Activated CD4-positive, alpha-beta T cell treated with anti-CD3 and anti-CD28 coated beads, Interleukin-2, amount 50 U/mL, for 48 hours (primary cell): ENCODE measurements at regions not wholly inside any gene's neighbourhood (a gene's known extent, or its start where the extent isn't known, plus 50 kb on each side); places are given as distances from the start of the nearest gene placed in this dataset.
"Not testable (repeated sequence)": the region's sequence is repeated elsewhere in the genome, so short reads cannot be mapped to it uniquely, and the experiment has no call there.

ENCODE experiments used
- DNase-seq, 2 experiments: peaks; one replicate each; pipeline ENCODE4 v3.0.0-alpha.2; 2020

DNA sequence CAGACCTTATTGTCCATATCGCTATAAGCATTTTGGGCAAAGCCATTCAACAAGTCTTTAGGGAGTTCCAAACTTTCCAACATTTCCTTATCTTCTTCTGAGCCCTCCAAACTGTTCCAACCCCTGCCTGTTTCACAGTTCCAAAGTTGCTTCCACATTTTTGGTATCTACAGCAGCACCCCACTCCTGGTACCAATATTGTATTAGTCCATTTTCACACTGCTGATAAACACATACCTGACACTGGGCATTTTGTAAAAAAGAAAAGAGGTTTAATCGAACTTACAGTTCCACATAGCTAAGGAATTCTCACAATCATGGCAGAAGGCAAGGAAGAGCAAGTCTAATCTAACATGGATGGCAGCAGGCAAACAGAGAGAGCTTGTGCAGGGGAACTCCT is 834.1 kb upstream of the GBE1 start:
- no peak for DNase-seq

DNA sequence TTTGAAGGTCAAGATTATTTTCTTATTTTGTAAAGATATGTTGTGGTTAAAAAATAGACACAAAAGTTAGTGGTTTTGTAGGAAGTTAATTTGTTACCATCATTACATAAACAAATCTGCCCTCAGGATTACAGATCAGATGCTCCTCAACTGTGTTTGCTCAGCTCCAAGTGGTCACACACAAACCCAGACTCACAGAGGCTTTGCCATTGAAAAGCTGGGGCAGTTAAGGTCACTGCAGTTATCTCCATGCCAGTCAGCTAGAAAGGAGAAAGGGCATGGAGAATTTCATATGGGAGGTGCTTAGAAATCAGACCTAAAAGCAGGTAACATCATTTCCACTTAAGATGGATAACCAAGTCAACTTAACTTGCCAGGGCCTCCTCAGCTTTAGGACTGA is 825.7 kb upstream of the GBE1 start:
- DNase-seq = no peak

DNA sequence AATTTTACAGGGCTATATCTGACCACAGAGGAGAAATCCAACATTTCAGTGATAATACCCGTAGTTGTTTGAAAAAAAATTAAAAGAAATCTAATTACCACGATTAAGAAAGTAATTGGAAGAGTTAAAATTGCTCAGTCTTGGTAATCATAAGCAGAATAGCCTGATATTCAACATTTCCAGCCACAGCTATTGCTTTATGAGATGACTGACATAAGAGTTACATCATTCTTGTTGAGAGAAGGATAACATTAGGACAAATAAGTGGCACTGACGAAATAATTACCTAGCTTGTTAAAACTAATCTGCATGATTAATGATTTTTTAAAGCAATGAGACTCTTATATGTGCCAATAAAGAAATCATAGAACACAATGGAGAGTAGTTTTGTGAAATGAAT is 825.0 kb upstream of the GBE1 start:
- no peak for DNase-seq

DNA sequence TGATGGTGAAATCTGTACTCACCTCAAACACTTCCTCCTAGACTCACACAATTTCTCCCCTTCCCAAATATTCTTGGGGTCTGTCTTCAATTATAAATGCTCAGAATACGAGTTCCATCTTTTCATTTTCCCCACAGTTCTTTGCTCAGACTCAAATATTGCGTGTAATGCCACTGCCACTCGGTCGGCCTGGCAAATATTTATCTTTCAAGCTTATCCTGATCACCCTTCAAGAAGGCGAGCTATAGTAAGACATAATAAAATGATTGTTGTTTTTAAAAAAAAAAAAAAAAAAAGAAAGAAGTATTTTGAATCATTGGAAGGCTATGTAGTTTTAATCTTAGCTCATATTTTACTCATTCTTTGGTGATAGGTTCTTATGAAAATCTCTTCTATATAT is 824.6 kb upstream of the GBE1 start:
- not testable (repeated sequence) for DNase-seq

DNA sequence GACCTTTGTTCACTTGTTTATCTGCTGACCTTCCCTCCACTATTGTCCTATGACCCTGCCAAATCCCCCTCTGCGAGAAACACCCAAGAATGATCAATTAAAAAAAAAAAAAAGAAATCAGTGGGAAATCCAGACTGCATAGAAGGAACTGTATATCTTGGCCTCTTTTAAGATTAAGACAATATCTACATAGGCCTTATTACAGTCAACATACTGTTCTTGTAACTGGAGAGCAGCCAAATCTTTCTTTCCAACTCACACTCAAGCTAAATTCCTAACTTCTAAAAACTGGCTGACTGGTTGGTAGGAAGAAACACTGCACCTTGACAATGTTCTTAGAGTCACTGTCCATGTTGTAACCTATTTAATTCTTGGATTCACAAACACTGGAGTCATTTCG is 824.1 kb upstream of the GBE1 start:
- DNase-seq = not testable (repeated sequence)

DNA sequence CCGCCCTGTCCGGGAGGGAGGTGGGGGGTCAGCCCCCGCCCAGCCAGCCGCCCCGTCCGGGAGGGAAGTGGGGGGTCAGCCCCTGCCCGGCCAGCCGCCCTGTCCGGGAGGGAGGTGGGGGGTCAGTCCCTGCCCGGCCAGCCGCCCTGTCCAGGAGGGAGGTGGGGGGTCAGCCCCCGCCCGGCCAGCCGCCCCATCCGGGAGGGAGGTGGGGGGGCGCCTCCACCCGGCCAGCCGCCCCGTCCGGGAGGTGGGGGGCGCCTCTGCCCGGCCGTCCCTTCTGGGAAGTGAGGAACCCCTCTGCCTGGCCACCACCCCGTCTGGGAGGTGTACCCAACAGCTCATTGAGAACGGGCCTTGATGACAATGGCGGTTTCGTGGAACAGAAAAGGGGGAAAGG is 823.4 kb upstream of the GBE1 start:
- DNase-seq = not testable (repeated sequence)

DNA sequence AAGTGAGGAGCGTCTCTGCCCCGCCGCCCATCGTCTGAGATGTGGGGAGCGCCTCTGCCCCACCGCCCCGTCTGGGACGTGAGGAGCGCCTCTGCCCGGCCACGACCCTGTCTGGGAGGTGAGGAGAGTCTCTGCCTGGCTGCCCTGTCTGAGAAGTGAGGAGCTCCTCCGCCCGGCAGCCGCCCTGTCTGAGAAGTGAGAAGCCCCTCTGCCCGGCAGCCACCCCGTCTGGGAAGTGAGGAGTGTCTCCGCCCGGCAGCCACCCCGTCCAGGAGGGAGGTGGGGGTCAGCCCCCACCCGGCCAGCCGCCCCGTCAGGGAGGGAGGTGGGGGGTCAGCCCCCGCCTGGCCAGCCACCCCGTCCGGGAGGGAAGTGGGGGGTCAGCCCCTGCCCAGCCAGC is 823.0 kb upstream of the GBE1 start:
- DNase-seq = not testable (repeated sequence)

DNA sequence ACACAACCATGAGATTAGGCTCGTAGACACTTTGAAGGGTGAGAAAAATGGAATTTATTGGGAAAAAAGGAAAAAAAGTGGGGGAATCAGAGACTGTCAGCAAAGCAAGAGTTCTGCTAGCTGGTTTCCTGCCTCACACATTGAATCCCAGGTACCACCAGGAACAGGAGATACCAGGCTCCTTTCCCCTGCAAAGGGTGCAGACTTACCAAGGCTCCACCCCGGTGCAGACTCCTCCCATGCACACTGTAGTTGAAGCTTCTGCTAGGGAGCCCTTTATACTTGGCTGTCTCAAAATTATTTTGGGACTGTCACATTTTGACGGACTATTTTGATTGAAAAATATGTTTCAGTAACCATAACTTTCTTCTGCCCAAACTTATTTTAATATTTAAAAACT is 819.9 kb upstream of the GBE1 start:
- no peak for DNase-seq

DNA sequence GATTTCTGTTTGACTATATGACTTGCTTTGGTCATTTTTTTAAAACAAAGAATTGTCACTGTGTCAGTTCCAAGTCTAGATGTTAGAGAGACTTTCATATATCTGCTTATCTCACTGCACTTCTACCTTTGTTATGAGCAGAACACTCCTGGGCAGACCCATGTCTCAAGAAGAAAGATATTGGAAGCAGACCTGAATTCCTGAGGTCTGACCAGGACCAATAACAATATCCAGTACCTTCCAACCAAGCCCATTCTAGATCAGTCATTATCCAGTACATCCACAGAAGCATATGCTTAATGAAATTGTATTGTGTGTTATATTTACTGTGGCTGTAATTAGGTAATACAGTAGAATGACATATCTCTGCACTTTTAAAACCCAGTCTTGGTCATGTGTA is 811.3 kb upstream of the GBE1 start:
- DNase-seq = no peak

DNA sequence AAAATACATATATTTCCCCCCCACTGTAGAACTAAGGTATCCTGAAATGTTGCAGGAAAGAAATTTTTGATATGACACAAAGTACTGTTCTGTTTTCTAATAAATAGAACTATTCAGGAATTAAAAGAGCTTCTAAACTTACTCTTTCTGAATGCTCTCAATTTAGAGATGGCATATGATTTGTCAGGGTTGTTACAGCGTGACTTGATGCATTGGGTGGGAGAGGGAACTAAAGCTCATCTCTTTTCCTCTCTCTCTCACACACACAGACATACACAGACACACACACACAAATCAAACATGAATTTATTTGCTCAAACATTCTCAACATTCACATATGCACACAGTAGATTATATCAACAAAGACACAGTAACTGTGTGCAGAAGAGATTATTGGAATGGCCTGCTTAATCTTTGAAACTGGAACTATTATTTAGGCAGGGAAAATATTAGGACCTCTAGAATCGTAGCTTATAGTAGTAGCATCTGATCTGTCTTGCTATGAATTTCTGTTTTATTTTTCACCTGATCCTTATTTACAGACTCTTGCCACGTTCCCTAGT is 807.4 kb upstream of the GBE1 start:
- no peak for DNase-seq

DNA sequence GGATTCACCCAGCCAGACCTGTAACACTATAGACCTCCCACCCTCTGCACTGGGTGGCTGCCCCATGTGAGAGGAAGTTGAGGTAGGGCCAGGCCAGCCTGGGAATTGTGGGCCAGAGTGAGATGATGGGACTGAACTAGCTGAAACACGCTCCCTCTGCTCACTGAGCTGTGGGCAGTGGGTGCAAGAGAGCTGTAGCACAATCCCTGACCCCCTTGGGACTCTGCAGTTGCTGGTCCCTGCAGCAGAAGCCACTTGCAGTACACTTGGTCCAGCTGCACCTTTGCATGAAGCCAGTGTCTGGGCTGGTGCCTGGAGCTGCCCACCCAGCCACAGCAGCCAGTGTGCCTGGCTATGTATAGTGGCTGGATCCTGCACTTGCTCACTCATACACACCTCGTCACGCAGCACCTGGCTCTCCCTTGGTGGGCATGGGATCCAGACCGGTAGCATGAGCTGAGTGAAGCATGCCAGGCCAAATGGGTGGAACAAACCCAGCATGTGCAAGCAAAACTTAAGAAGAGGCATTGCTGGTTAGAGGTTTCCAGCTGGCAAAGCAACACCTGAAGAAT is 805.7 kb upstream of the GBE1 start:
- DNase-seq = no peak

DNA sequence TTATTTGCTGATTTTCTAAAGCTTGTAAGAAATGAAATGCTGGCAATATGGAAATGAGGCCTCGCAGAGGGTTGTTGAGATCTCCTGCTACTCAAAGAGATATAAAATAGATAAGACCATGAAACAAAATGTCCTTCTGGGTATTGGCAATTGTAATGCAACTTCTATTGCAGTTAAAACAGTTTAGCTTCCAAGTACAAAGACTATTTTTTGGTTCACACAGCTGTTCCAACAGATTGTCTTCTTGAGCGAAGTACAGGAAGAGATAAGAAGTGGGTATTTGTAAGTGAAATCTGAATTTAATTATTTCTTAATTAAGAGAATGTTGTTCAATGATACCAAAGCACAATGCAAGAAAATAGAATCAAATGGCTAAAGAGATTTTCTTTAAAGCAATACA is 801.5 kb upstream of the GBE1 start:
- no peak for DNase-seq

DNA sequence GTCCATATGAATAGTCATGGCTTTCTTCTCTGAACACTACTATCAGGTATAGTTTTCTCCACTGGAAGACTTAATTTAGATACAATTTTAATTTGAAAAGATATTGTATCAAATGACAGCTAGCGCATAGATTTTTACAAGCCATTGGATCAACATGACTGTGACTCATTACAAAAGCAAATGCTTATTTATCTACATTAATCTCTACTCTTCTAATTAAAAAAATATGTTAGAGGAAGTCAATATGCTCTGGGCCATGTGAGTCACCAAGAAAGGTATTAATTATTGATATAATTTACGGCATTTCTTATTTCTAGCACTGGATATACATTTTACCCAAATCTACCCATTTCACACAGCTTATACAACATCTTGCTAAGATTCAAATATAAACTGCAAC is 800.3 kb upstream of the GBE1 start:
- no peak for DNase-seq

DNA sequence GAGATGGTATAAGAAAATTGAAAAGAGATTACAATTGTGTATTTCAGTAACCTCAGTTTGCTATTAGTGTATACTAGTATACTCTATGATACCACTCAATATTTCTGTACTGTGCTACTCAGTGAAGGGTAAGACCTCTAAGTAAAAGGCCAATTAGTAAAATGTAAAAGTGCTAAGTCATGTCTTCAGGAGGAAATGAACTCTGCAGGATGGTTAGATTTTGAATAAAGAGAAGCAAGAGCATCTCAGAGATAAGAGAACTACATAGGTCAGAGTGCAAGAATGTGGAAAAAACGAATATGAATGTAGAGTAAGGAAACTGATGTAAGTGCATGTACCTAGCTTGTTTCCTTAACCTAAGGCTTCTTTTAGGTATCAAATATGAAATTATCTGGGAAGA is 796.6 kb upstream of the GBE1 start:
- DNase-seq = no peak

DNA sequence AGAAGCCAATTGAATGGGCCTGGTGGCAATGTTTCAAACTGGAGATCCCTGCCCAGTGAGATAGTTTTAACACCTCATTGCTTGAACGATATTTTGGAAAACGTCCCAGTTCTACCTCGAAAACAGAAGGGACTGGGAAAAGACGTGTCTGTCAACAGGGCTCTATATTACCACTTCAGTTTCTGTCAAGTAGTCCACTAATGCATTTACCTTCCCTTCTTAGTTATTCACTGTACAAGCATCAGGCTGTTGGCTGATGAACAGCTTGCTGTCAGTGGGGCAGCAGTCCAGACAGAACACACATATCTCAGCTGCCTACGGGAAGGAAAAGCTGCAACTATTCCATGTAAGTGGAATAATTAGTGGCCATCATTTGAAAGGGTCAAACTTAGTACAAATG is 794.7 kb upstream of the GBE1 start:
- DNase-seq = no peak

DNA sequence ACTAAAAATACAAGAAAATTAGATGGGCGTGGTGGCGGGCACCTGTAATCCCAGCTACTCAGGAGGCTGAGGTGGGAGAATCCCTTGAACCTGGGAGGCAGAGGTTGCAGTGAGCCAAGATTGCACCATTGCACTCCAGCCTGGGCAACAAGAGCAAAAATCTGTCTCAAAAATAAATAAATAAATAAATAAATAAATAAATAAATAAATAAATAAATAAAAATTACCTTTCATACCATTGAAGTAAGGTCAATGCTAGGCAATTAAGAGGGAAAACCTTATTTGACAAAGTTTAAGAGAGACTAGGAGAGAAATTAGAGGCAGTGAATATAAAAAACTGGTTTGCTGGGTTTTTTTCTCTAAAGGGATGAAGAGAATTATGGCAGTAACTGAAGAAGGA is 781.1 kb upstream of the GBE1 start:
- not testable (repeated sequence) for DNase-seq

DNA sequence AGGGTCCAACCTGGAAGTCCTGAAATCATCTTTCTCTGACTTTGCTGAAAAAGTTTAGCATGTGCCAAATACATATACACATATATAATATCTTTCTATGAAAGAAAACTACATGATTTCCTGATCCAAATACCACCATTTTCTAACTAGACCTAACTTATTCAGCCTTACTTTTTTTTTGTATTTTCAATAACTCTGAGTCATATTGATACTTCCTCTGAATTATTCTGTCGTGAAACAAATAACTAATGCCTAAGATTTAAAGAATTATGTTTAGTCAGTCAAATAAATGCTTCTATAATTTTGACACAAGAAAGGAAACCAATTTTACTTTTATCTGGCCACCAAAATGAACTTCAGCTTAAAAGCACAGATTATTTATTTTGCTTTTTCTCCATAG is 760.2 kb upstream of the GBE1 start:
- DNase-seq = no peak

DNA sequence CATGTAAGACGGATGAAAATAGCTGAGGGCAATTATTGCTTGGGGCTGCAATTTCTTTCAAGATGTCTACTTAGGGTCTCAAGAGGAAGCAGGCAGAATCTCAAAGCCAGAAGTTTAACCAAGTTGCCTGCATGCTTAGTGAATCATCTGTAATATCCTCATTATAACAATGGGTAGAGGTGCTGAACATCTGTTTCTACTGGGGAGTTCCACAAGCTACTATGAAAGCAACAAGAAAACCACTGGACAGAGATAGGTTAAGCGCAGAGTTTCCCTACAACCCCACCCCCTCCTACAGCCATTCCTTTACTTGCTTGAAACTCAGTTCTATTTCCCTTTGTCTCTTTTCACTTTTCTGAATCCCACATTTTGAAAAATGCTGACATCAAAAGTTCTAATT is 759.4 kb upstream of the GBE1 start:
- DNase-seq = no peak

DNA sequence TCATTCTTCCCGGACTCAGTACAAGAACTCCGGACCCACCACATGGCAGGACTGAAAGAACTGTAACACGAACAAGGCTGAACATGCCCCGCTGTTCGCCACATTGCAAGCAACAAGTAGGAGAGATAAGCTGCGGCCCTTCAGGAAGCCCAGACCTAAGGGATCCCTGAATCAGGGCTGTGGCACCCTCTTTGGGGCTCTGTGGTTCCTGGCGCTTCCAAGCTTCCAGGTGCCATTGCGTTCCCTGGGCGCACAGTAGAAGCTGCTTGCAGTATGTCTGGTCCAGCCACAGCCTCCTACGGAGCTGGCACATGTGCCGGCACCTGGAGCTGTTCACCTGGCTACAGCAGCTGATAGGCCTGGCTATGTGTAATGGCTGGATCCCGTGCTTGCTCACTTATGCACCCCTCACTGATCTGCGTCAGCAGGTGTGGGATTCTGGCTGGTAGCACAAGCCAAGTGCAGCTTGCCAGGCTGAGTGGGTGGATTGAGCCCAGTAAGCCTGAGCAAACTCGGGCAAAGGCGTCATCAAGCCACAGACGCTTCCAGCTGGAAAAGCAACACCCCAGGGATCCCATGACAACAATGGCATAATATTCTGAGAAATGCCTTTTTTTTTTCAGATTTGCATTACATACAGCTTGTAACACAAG is 748.6 kb upstream of the GBE1 start:
- DNase-seq = no peak

DNA sequence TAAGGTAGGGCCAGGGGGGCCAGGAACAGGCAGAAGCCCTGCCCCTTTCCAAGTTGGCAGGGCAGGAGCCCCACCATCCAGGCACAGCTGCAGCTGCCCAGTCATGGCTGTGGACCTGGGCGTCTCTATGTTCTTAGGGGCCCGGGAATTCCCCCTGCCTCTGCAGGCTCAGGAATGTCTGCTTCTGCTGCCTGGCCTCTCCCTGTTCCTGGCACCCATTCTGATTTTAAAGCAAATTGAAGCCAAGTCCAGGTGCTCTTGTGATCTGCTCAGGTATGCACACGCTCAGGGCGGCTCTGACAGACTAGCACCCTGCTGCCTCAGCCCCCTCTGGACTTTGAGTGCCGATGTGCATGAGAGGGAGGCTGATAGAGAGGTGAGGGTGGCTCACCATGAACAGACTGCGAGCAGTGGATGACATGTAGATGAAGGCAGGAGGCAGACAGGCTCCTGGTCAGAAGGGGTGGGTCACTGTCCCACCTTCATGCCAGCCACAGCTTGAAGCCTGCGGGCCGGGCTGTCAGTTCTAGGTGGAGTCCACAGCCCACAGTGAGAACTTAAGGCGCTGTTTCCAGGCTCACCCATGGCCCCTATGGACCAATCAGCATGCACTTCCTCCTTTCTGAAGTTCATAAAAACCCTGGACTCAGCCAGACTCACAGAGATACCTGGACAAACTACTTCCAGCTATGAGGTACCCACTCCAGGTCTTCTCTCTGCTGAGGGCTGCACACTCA is 747.8 kb upstream of the GBE1 start:
- no peak for DNase-seq

DNA sequence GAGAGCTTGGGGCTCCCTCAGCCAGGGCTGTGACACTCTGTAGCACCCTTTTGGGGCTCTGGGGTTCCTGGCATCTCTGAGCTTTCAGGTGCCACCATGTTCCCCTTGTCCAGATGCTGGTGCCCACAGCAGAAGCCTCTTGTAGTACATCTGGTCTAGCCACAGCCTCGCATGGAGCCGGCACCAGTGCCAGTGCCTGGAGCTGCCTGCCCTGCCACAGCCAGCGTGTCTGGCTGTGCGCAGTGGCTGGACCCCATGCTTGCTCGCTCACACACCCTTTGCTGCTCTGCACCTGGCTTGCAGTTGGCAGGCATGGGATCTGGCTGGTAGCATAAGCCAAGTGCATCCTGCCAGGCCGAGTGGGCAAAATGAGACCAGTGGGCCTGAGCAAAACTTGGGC is 744.8 kb upstream of the GBE1 start:
- DNase-seq = no peak

DNA sequence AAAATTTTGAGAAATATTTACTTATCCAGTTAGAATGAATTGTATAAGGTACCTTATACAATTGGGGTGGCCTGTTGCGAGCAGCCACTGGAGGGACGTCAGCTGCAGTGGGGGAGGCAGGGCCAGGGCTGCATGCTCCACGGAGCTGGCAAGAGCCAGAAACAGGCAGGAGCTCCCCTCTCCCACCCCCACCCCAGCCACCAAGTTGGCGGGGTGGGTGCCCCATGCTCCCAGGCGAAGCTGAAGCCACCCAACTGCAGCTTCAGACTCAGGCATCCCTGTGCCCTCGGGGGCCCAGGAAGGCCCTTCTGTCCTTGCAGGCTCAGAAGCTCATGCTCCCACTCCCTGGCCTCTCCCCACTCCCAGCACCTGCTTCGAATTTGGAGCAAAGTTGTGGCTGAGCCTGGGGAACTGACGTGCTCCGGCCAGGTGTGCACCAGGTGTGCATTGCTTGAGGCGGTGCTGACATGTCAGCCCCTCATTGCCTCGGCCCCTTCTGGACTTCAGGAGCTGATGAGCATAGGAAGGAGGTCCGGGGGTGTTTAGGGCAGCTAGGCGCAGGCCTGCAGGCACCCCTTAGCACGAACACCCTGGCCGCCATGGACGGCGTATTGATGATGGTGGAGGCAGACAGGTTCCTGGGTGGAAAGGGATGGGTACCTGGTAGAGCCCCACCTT is 743.8 kb upstream of the GBE1 start:
- no peak for DNase-seq

DNA sequence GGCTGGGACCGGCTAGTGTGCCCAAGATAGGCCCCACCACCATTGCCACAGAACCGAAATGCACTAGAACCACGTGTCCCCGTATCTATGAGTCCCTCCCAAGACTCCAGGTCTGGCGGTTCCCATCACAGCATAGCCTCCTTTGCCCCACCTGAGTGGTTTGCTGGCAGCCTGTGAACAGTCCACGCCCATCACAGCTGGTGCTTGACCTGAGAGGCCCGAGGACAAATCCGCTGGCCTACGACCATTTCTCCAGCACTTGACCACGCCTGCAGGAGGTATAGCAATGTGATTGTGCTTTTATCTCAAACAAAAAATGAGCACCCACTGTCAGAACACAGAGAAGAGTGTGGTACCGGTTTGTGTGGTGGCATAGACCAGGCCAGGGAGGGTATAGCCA is 736.7 kb upstream of the GBE1 start:
- DNase-seq = no peak
